GM23338 (cell line): ENCODE measurements at regions not wholly inside any gene's neighbourhood (a gene's known extent, or its start where the extent isn't known, plus 50 kb on each side); places are given as distances from the start of the nearest gene placed in this dataset.

Experiments used
- EZH2 ChIP-seq: fragments of 200-600 bp; sonication (generic); IDR thresholded peaks from one replicate; pipeline ENCODE4 v1.8.0; 2017; ENCODE audit warnings: antibody characterized with exemption, mild to moderate bottlenecking, low read depth; ENCODE audit not compliant: unreplicated experiment
- EZH2phosphoT487 ChIP-seq: fragments of 200-600 bp; sonication (generic); IDR thresholded peaks from one replicate; pipeline ENCODE4 v1.8.1; 2018; ENCODE audit warnings: antibody characterized with exemption; ENCODE audit not compliant: unreplicated experiment
- POLR2AphosphoS5 ChIP-seq: IDR thresholded peaks from 2 replicates; pipeline ENCODE4 v1.6.1; 2016; ENCODE audit warnings: antibody characterized with exemption, low read depth
- TF ChIP-seq, protein P1 (sequence below), 2 experiments: fragments of 200-600 bp in 1 of 2; sonication (generic) in 1 of 2; conservative IDR thresholded peaks; 2 replicates each; pipeline versions ENCODE4 v1.5.1 to v1.6.1; 2016 to 2017; ENCODE audit warnings: antibody characterized with exemption in 2 of 2, low read depth in 2 of 2, mild to moderate bottlenecking in 2 of 2, moderate library complexity in 1 of 2

- TF ChIP-seq, protein P1, sequence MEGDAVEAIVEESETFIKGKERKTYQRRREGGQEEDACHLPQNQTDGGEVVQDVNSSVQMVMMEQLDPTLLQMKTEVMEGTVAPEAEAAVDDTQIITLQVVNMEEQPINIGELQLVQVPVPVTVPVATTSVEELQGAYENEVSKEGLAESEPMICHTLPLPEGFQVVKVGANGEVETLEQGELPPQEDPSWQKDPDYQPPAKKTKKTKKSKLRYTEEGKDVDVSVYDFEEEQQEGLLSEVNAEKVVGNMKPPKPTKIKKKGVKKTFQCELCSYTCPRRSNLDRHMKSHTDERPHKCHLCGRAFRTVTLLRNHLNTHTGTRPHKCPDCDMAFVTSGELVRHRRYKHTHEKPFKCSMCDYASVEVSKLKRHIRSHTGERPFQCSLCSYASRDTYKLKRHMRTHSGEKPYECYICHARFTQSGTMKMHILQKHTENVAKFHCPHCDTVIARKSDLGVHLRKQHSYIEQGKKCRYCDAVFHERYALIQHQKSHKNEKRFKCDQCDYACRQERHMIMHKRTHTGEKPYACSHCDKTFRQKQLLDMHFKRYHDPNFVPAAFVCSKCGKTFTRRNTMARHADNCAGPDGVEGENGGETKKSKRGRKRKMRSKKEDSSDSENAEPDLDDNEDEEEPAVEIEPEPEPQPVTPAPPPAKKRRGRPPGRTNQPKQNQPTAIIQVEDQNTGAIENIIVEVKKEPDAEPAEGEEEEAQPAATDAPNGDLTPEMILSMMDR (conservative IDR thresholded peaks at IDR 0.05; ENCODE audit: low read depth in 2 of 2): no peak
- no peak for TF ChIP-seq POLR2AphosphoS5
- TF ChIP-seq EZH2phosphoT487: no peak
- TF ChIP-seq EZH2: no peak
Observed at GRCh38 chr17:10932938-10933337, 95.1 kb upstream of the PIRT start.
